Activated naive CD4-positive, alpha-beta T cell (primary cell): ENCODE measurements at regions not wholly inside any gene's neighbourhood (a gene's known extent, or its start where the extent isn't known, plus 50 kb on each side); places are given as distances from the start of the nearest gene placed in this dataset.

Source experiments
- DNase-seq, 4 experiments: peaks; one replicate each; lab custom pipeline; 2025; lab: John Stamatoyannopoulos, UW

DNA sequence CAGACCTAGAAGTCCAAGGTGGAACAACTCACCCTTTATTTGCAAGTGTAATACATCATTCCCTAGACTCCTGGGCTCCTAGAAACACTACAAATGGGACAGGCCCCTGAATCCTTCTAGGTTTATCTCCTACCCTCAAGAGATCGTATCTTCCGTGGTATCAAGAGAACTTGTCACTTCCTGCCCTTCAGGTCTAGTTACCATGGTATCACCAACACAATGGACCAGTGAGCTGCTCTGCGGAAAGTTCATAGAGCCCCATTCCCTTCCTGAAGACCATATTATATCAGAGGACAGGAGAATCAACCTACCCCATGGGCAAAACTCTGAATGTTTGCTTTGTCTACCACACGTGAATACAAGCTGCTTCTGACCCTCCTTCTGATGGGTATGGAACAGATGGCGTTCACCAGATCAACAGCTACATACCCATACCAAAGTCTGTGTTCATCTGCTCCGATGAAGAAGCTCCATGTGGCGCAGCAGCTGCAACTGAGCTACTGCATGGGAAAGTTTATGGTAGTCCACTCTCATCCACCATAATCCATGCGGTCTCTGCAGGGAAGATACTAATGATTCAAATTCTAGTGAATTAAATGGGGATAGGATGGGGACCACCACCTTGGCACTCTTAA lies 84.6 kb upstream of the KLF13 start:
- DNase-seq, result no peak

DNA sequence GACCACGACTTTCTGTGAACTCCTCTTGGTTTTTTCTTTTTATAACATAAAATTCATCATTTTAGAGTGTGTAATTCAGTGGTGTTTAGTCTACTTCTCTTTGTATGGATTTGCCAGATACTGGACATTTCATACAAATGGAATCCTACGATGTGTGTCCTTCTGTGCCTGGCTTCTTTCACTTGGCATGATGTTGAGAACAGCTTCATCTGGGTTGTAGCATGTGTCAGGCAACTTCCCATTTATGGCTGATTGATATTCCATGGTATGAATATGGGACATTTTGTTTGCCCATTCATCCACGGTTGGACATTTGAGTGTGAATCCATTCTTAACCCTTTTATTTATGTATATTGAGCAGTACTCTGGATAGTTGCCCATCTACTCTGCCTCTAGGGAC lies 82.7 kb upstream of the KLF13 start:
- DNase-seq, result no peak

DNA sequence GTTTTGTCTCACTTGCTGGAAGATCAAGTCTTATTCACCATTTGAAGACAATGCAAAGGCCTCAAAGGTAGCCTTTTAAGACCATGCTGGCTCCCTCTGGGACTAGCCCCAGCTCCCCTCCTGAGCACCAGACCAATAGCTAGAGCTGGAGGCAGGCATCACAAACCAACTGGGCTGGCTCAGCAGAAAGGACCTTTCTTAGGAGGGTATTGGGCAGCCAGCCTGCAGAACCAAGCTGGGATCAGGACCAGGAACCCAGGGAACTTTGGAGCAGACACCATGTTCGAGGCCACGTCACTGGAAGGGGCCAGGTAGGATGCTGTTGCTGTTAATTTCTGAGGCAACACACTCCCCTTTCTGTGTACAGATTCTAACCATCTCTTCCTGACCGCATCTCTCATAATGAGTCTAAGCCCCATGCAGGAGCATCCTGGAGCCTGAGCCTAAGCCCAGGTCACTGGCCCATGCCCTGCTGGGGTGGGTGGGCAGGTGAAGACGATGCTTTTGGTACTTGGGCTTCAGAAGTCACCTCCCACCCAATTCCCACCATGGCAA lies 81.4 kb upstream of the KLF13 start:
- no peak for DNase-seq

DNA sequence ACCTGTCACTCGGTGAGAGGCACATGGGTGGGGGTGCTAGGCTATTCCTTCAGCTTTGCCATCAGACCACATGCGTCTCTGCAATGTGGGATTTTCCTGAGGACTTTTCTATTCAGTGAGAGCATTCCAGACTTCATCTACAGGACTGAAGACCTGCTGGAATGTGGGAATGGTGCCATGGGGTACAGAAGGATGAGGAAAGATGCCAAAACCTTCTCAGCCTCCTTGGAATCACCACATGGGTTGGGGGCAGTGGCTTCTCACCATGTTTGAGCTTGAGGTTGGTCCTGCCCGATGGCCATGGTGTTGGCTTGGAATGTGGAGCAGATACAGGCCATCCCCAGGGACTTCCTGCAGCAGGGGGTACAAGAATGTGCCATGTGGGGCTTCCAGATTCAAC lies 80.9 kb upstream of the KLF13 start:
- no peak for DNase-seq

DNA sequence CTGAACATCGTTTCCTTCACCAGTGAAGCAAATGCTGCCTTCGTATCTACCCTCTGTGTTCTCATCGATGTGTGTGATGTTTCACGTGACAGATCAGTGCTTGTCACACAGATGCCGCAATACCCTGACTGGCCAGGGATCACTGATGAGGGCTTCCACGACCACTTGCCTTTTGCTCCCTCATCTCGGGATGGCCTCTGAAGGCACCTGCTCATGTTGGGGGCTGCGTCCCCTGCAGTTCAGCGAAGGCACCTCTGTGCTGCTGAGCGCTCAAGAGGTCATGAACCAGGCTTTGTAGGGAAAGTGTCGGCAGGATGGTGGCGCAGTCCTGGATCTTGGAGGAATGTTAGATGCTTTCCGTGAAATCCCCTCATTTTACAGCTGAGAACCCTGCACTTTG lies 79.2 kb upstream of the KLF13 start:
- DNase-seq, result no peak

DNA sequence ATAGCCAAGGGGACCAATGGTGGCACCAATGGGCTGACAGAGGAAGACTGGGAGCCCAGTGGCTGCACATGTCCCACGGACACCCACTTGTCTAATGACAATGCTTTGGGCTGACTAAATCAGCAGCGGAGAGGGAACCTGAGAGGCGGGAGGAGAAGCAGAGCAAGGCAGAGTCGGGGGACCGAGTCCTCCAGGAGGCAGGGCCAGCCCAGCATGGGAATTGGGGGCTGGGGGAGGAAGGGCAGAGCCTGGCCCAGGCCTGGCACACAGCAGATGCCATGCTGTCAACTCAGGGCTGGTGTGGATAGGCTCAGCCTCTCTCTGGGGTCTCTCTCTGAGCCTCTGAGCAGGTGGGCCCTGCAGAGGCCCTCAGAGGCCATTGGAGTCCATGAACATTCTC lies 78.4 kb upstream of the KLF13 start:
- DNase-seq, result no peak

DNA sequence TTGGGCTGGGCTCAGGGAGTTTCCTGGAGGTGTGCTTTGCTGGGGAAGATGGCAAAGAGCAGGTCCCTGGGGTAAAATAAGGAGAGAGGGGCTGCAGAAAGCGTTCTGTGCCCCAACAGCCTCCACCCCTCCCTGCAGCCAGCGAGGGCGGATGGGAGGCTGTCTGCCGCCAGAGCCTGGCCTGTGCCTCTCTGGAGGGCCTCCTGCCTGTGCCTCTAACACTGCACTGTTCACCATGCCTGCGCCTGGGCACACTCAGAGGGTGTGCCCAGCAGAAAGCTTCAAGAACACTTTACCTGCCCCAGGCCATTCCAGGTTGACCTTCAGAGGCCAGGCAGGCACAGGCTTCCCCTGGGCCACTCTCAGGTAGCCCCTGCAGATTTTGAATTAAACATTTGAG lies 77.7 kb upstream of the KLF13 start:
- no peak for DNase-seq

DNA sequence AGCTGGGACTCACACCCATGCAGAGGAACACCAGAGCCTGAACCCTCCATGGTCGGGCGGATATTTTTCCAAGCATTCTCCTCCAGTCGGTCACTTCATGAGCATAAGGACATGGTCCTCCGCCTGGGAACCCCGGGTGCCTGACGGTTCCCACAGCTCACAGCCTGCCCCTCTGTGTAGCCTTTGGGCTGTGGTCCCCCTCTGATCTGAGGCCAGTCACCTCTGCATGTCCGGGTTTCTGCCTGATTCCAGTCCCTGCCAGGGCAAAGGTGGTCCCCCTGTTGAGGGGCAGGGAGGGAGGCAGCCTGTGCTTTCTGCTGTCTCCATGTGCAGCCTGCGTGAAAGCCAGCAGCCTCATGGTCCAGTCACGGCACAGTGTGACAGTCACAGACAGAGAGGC lies 76.6 kb upstream of the KLF13 start:
- DNase-seq, result no peak

DNA sequence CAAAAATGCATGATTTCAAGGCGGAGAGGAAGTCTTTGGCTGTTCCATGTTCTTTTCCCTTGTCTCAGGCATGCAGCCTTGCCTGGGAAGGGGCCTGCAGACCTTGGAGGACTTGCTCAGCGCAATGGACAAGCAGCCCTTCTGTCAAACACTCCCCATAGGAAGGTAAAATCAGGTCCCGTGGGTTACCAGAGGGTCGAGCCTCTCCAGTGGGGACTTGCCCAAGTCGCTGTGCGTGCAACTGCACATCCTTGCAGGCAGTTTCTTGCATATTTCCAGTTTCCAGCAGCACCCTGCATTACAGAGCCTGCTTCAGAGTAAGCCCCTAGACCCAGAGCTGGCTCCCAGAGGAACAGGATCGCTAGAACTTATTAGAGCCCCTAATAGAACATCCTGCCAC lies 75.5 kb upstream of the KLF13 start:
- DNase-seq, result no peak

DNA sequence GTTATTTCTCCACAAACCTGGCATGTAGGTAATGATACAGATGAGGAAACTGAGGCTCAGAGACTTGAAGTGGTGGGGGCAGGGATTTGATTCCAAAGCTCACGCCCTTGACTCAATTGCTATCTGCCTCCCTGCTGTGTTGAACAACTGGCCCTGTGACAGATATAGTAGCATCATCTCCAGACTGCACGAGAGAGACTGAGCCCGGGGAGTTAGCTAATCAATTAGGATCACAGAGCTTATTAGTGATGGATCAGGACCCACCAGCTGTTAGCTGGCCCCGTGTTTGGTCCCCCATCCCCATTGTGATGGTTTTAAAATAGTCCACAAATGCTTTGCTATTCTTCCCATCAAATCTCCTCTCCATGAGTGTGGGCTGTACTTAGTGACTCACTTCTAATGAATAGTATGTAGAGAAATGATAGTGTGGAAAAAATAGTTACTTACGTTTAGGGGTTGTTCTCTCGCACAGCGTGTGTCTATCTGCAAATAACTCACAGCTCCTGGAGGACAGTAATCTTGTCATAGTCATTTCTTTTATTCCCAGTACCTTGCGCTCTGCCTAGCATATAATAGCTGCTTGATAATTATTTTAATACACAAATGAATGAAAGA lies 74.4 kb upstream of the KLF13 start:
- no peak for DNase-seq

DNA sequence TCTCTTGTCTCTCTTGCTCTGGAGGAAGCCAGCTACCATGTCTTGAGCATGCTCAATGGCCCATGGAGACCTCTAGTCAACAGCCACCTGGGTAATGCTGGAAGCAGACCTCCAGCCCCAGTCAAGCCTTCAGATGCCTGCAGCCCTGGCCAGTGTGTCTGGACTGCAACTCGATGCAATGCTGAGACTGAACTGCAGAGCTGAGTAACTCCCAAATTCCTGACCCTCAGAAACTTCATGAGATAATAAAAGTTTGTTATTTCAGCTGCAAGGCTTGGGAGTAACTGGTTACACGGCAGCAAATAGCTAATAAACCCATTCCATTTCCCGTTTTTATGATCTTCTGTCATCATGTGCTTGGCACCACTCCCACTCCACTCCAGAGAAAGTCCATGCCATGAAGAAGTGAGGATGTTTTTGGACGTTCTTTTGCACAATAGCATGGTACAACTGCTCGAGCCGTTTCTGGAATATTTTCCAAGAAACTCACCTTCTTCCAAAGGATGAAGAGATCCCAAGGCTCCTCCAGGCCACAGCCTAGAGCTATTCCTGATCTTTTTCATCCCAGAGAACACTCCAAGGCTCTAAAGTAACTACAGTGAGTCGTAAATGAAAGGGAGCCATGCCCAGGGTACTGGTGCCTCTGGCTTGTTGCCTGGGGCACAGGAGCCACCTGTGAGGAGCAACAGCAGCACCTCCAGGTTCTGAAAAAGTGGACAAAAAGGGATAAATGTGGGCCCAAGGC lies 72.0 kb upstream of the KLF13 start:
- no peak for DNase-seq

DNA sequence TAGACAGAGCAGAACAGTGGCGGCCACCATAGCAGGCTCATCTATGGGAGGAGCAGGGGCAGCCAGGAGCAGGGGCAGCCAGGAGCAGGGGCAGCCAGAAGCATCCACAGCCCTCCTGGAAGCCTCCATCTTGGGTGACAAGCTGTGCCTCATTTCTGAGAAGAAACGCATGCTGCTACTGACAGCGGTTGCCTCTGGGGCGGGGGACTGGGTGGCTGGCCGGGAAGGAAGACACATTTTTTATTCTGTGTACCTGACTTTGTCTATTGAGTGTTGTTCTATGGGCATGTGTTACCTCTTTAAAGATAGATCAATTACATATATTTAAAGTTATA lies 71.5 kb upstream of the KLF13 start:
- no peak for DNase-seq

DNA sequence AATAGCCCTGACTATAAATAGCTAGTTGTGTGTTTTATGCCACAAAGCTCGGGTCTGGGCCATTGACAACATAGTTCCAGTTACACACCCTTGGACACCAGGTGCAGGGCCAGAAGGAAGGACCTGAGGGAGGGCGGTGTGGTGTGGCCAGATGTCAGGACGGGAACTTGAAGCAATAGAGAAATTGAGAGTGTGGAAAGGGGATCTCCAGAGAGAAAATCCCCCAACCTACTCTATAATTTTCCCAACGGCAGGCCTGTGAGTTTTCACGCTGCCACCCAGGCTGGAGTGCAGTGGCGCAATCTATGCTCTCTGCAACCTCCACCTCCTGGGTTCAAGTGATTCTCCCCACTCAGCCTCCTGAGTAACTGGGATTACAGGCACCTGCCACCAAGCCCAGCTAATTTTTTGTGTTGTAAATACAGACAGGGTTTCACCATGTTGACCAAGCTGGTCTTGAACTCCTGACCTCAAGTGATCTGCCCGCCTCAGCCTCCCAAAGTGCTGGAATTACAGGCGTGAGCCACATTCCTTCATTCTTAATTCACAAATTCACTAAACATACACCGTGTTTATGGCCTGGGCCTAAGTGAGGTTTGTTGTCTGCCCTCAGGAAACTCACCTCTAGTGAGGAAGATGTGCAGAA lies 70.8 kb upstream of the KLF13 start:
- no peak for DNase-seq

DNA sequence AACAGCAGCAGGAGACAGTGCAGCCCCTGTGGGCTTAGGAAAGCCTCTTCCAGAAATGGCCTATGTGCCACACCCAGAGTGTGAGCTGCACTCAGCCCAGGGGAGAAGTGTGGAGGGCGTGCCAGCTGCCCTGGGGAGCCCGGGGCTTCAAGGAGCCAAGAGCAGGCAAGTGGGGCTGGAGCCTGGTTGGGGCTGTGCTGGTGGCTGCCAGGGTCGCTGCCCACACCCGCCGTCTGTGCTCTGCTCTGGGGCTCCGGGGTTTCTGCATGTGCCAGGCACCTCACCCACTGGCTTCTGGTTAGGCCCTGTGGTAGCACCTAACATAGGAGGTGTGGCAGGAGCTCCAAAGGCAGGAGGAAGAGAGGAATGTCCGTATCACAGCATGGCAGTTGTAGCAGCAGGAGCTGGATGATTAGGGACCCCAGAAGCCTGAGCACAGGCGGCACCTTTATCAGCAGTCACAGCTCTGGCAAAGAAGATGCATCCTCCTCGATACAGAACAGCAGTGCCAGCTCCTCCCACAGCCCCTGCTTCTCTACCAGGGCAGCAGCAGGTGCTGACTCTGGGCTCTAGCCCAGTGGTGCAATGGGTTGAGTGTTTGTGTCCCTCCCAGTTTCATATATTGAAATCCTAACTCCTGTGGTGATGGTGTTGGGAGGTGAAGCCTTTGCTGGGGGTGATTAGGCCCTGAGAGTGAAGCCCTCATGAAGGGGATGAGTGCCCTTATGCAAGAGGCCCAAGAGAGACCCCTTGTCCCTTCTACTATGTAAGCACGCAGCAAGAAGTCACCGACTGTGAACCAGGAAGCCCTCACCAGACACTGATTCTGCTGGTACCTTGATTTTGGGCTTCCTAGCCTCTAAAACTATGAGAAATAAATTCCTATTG lies 70.0 kb upstream of the KLF13 start:
- DNase-seq, result no peak

DNA sequence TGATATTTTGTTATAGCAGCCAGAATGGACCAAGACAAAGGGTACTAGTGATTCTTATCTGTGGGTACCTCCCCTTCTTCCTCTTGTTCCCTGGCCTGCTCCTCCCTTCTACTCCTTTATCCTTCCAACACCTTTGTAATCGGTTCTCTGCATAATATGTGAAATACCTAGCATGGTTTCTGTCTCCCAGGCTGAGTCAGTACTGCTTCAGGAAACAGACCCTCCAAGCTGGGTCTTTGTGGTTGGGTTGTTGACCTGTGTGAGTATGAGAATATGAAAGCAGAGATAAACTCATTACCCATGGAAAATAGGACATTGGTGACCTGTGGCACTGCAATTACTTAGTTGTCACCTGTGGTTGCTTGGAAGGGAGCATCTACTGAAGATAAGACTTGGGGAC lies 69.3 kb upstream of the KLF13 start:
- DNase-seq, result no peak

DNA sequence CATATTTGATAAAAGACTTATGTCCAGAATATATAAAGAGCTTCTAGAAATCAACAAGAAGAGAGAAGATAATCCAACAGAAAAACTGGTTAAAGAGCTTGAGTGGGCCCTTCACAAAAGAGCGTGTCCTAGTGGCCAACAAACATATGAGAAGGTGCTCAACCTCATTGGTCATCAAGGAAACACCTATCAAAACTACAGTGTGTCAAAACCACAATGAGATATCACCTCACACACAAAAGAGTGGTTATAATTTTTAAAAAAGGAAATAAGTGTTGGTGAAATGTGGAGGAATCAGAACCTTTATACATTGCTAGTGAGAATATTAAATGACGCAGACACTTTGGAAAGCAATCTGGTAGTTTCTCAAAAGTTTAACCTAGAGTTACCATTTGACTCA lies 68.4 kb upstream of the KLF13 start:
- no peak for DNase-seq

DNA sequence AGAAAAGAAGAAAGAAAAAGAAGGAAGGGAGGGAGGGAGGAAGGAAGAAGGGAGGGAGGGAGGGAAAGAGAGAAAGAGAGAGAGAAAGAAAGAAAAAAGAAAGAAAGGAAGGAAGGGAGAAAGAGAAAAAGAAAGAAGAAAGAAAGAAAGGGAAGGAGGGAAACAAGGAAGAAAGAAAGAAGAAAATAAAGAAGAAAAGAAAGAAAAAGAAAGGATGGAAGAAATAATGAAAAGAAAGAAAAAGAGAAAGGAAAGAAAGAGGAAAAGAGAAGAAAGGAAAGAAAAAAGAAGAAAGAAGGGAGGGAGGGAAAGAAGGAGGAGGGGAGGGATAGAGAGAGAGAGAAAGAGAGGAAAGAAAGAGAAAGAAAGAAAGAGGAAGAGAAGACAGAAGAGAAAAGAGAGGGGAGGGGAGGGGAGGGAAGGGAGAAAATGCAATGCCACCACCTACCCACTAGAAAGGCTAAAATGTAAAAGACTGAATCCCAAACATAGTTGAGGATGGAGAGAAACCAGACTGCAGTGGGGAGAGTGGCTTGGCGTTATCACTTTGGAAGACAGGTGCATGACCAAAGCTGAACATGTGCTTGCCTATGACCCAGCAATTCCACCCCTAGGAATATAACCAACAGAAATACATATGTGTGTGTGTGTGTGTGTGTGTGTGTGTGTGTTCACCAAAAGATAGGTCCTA lies 66.9 kb upstream of the KLF13 start:
- DNase-seq, result no peak

DNA sequence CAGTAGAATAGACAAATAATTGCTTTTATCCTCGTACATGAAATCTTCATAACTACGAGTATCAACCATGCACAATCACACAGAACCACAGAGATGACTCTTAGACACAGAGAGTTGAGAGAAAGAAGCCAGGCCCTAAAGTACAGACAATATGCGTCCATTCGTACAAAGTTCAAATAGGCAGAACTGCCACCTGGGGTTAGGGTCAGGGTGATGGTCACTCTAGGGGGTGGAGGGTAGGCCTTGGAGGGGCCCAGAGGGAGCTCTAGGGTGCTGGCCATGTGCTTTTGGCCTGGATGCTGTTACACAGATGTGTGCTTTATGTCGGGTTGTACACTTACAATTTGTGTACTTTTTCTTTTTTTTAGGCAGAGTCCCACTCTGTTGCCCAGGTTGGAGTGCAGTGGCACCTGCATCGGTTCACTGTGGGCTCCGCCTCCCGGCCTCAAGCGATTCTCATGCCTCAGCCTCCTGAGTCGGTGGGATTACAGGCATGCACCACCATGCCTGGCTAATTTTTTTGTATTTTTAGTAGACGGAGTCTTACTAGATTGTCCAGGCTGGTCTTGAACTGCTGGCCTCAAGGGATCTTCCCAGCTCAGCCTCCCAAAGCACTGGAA lies 65.9 kb upstream of the KLF13 start:
- no peak for DNase-seq

DNA sequence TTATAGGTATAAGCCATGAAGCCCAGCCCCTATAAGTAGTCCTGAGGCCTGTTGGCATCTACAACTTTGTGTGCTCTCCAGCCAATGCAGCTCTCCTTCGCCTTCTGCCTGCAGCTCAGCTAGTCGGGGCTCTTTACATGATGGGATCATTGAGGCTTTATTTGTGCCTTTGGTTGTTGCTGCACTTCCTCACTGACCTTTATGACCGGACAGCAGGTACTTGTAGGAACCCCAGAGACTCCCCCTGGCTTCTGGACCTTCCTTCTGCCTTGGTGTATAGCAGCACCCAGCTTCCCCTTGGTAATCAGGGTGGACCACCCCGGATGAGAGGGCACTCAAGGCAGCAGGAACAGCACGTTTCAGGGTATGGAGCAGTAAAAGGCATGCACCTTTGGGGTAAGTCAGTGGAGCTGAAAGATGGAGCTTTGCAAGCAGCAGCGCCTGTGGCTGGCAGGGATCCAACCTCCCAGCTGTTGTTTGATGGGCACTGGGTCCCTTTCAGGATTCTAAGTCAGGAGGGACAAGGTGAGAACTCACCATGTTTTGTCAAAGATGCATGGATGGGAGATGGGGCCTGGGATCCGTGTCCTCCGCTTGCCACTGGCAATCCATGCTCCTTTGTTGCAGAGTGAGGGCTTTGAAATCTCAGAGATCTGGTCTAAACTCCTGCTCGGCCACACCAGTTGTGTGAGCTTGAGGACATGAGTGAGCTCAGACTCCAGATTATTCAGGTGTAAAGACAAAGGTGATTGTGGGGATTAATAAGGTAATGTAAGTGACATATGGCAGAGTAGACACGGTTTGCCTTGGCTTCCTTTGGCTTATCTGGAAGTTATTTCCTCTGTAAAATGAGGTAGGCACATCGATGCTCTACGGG lies 65.1 kb upstream of the KLF13 start:
- no peak for DNase-seq

DNA sequence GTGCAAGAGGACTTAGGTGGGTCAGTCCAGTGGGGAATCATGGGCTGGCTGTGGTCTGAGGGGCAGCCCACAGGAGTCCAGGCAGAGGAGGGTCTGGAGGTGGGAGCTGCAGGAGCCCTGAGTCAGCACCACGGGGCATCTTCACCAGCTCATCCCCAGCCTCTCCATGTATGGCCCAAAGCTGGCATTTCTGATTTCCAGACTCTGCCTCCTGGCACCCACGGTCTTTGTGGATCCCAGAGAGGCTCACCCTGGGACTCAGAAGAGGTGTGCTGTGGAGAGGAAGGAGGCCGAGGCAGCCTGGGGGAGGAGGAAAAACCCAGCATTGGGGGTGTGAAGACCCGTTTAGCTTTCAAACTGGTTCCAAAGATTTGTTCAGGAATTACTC lies 64.5 kb upstream of the KLF13 start:
- no peak for DNase-seq
